ENCODE measurements at regions not wholly inside any gene's neighbourhood (a gene's known extent, or its start where the extent isn't known, plus 50 kb on each side); places are given as distances from the start of the nearest gene placed in this dataset.

DNA sequence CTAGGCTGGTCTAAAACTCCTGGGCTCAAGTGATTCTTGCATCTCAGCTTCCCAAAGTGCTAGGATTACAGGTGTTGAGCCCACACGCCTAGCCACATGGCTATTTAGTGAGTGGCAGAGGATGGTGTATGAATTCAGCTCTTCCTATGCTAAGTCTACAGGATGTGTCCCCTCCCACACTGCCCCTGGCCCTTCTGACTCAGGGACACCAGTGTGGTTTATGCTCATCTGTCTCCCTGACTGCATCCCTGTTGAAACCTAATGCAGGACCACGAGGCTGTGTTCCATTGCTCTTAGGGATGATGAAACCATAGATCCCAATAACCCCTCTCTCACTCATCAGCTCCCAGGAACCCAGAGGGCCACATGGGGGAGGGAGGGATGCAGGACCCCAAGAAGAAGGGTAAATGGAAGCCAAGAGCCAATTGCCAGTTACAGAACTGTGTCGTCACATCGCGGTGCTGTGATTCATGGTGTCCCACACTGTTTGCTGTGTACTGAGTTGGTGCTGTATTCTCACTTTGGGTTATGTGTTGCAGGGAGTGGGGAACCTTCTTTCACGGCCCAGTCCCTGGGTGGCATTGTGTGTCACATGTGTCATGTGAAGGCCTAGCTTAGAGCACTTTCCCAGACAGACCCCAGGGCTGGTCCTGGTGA lies 102.9 kb upstream of the HAAO start:
- TF ChIP-seq TAF1 (IDR thresholded peaks at IDR 0.05; ENCODE audit: low read depth, low read length) (no peak), POLR2AphosphoS5 (IDR thresholded peaks at IDR 0.05; ENCODE audit: low read depth, low read length) (no peak)
